ENCODE measurements at regions not wholly inside any gene's neighbourhood (a gene's known extent, or its start where the extent isn't known, plus 50 kb on each side); places are given as distances from the start of the nearest gene placed in this dataset.
"Not testable (repeated sequence)": the region's sequence is repeated elsewhere in the genome, so short reads cannot be mapped to it uniquely, and the experiment has no call there.

DNA sequence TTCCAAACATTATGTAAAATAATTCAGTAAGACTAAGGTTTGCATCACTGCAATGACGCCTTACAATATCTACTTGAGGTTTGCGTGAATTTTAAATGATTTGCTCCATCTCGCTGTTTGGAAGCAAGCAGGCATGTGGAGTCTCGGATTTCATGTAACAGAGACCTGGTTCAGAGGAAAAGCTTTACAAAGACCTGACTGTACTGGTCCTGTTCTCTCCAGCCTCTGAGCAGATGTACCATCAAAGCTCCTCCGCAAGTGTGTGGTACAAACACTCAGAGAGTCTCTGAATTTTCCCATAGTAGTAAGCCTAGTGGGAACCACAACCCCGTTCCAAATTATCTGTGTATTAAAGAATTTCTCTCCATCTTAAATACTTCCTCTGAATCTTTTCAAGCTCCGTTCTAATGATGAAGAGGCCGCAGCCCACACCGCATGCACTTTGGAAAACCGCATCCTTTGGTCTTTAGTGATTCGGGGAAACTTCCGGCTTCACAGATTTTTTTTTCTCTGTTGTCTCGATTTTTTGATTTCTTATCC lies 728.1 kb upstream of the SOX11 start:
- DNase-seq (ENCODE audit: missing footprints), result no peak
- no peak for ATAC-seq
- intact Hi-C loops (cut with DNase I), result no loop called here

DNA sequence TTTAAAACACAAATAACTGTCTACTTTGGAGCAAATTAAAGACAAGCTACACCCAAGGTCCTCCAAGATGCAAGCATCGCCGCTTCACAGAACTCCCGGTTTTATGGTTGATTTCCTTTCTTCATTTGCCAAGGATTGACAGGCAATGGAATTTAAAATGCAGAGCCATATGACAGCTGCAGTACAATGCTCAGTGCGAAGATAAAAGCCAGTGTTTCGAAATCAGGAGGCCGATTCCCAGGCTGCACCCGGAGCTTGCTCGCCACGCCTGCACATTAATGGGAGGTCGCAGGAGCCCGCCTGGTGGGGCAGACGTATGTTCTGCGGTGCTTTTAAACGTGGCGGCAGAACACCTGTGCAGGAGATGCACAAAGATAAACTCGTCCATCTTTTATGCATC lies 727.6 kb upstream of the SOX11 start:
- no peak for DNase-seq (ENCODE audit: missing footprints)
- intact Hi-C loops (cut with DNase I), result no loop called here
- no peak for ATAC-seq

DNA sequence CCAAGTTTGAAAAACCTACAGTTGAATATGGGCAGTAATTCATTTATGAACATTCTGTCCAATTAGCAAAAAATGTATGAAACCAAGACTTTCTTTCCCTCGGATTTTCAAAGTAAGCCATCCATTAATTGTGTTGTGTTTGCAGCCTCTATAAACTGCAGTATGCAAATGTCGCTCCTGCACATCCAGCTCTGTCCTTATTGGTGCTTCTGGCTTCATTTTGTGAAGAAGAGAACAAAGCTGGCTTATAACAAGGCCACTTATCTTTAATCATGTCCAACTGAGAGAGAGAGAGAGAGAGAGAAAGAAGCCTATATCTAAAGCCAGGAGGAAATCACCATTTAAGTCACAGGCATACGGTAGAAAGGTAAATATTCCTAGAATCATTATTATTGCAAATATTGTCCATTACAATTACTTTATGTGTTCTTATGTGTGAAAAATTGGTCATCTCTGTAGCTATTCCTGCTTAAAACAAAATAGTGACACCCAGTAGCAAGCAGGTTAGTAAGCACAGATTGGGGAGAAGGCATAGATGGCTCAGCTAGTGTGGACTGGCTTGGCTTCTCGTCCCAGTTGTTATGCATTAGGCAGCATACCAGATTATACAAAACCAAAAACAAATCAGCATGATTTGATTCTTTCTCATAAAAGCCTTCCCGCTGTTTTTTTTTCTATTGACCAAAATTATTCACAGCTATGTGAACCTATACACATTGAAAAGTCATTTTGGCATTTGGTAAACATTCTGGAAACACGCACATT lies 726.4 kb upstream of the SOX11 start:
- intact Hi-C loops (cut with DNase I), result no loop called here
- no peak for DNase-seq (ENCODE audit: missing footprints)
- ATAC-seq, result no peak

DNA sequence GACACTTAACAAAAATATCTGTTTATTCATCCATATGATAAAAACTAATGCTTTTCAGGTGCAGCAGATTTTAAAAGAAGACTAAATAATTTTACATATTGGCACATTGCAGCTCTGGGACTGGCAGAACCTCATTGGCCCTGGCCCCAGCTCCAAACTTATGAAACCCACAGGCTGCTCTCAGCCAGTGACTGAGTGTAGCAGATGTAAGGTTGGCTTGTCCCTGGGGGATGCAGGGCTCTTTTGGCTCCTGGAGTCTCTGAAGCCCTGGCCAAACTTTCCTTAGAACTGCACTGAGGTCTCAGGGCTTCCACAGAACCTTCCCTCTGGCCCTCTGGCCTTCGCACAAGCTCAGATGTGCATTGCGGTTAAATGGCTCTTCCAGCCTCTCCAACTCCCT lies 725.0 kb upstream of the SOX11 start:
- ATAC-seq, result no peak
- intact Hi-C loops (cut with DNase I), result no loop called here
- no peak for DNase-seq (ENCODE audit: missing footprints)

DNA sequence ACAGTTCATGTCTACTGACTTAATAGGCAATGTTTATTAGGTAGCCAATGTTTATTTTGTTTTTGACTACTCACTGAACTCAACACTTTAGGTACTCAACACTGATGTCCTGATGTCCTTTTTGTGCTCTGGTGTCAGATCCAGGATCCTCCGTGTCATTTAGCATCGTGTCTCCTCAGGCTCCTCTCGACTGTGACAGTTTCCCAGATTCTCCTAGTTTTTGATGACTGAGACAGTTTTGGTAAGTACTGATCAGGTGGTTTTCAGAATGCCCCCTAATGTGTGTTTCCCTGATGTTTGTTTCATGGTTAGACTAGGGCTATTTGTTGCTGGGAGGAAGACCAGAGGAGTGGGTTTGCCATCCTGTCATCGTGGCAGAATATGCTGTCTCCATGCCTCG lies 719.7 kb upstream of the SOX11 start:
- DNase-seq (ENCODE audit: missing footprints) (no peak), ATAC-seq (no peak)
- intact Hi-C loops (cut with DNase I), result no loop called here

DNA sequence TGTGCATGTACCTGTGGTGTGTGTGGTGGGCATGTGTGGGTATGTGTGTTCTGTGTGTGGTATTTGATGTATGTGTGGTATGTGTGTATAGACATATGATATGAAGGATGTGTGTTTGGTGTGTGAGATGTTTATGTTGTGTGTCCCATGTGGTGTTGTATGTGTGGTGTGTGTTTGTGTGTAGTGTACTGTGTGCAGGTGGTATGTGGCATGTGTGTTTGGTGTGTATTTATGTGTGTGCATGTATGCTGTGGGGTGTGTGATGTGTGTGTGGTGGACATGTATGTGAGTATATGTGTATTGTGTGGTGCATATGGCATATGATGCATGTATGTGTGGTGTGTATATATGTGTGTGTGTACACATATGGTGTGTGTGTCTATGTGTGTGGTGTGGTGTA lies 718.8 kb upstream of the SOX11 start:
- intact Hi-C loops (cut with DNase I), result no loop called here
- ATAC-seq (no peak), DNase-seq (ENCODE audit: missing footprints) (no peak)

DNA sequence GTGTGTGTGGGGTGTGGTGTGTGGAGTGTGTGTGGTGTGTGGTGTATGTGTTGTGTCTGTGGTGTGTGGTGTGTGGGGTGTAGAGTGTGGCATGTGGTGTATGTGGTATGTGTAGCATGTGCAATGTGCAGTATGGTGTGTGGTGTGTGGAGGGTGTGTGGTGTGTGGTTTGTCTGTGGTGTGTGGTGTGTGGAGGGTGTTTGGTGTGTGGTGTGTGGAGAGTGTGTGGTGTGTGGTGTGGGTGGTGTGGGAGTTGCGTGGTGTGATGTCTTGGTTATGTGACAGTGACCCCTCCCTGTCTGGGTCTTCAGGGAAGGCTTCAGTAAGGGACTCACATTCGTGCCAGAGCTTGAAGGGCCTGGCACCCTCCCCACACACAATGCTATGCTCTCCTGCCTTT lies 718.2 kb upstream of the SOX11 start:
- ATAC-seq (no peak), DNase-seq (ENCODE audit: missing footprints) (no peak)
- intact Hi-C loops (cut with DNase I), result no loop called here

DNA sequence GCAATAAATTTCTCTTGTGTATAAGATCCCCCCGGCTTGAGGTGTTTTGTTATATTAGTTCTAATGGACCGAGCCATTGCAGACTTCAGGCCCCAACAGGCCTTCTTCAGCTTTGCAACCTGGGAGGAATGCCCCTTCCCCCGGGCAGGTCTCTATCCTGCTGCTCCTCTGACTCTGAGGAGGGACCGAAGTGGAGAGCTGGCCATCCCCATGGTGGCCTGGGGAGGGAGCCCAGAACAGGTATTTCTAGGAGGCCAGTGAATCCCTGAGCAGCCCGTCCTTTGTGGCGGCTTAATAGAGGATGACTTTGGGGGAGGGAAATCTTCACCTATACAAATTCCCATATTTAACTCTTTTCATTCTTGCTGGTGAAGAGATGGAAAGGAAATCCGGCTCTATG lies 715.8 kb upstream of the SOX11 start:
- DNase-seq (ENCODE audit: missing footprints) (no peak), ATAC-seq (no peak)
- intact Hi-C loops (cut with DNase I), result no loop called here

DNA sequence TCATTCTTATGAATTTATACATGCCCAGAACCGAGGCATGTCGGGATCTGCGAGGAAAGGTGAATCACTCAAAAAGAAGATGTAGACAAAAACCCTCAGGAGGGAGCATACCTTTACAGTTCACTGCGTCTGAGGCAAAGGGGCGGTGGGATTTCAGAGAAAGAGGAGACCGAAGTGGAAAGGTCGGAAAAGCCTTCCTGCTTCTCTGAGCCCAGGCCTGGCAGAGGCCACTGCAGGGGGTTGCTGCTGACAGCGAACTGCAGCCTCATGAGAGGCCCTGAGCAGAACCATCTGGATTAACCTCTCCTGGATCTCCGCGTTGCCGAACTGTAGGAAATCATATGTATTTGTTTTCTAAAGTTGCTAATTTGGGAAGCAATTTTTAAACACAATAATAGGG lies 713.1 kb upstream of the SOX11 start:
- intact Hi-C loops (cut with DNase I), result no loop called here
- no peak for ATAC-seq
- DNase-seq (ENCODE audit: missing footprints), result no peak

DNA sequence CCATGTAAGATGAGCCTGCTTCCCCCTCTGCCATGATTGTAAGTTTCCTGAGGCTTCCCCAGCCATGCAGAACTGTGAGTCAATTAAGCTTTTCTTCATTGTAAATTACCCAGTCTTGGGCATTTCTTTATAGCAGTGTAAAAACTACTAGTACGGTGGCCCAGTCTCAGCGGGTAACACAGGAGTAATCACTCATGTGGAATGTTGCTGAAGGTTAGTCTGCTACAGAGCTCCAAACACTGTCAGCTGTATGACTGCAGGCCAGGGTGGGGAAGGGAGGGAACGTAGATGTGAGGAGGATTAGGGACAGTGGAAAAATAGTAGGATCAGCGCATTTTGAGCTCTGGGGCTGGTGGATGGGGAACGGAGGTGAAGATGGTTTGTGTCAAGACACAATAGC lies 711.2 kb upstream of the SOX11 start:
- intact Hi-C loops (cut with DNase I), result no loop called here
- no peak for ATAC-seq
- no peak for DNase-seq (ENCODE audit: missing footprints)

DNA sequence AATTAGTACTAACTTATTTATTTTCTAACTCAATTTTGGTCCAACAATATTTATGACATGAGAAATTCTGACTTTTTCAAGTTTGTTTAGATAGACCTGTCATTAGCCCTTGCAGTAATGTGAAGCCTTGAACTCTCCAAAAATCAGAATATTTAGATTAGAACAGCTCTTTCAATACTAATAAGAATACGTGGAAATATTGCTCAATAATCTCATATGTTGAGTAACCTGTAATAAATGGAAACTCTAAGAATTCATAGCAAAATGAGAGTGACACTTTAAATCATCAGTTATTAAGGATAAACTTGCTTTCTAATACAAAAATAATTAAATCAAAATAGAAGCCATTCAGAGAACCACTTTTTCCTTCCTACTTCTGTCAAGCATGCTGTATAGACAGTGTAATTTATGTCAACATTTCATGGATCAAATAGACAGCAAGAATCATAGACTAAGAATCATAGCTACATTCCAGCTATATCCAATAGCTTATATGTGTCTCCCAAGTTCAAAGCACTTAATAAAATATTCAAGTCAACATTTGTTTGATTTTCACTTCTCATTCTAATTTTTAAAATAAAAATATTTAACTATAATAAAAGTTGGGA lies 710.3 kb upstream of the SOX11 start:
- DNase-seq (ENCODE audit: missing footprints) (no peak), ATAC-seq (no peak)
- intact Hi-C loops (cut with DNase I), result no loop called here

DNA sequence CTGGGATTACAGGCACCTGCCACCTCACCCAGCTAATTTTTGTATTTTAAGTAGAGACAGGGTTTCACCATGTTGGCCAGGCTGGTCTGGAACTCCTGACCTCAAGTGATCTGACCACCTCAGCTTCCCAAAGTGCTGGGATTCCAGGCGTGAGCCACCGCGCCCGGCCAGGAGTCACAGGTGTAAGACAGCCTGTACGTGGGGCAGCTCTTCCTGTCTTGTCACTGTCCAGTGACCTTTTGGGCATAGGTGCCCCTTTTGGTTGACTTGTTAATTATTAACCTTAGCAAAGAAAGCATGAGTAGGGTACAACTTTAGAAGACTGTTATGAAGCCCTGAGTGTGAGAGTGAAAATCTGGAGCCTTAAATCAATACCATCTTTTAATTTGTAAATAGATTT lies 703.7 kb upstream of the SOX11 start:
- ATAC-seq; intact Hi-C loops (cut with DNase I); DNase-seq (ENCODE audit: missing footprints): not testable (repeated sequence)

DNA sequence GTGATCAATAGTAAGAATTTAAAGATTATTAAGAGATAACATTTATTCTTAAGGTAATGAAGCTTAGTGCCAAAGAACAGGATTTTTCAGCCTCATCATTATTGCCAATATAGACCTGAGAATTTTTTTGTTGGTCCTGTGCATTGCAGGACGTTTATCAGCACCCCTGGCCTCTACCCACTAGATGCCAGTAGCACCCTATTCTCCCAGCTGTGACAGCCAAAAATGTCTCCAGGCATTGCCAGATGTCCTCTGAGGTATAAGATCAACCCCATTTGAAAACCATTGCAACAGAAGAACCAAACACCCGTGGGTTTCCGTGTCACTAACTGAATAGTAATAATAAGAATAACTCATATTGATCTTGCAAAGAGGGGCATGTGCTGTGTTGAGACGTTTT lies 700.0 kb upstream of the SOX11 start:
- intact Hi-C loops (cut with DNase I), result no loop called here
- no peak for ATAC-seq
- no peak for DNase-seq (ENCODE audit: missing footprints)

DNA sequence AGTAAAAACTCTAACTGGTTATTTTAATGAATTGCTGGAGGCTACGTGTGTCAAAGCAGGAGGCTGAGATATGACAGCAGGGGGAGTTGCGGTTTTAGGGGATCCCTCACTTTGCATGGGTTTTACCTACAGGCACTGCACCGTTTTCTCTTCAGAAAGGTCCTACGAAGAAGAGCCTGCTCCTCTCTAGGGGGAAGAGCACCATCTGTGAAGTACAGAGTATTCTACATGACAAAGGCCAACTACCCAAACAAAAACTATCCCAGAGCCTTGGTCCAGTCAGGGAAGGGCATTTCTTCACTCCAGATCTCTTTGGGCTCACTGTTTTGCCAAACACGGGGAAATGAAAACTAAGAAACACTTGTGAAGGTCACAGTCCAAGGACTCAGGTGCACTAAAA lies 696.7 kb upstream of the SOX11 start:
- ATAC-seq (no peak), DNase-seq (ENCODE audit: missing footprints) (no peak)
- intact Hi-C loops (cut with DNase I), result no loop called here

DNA sequence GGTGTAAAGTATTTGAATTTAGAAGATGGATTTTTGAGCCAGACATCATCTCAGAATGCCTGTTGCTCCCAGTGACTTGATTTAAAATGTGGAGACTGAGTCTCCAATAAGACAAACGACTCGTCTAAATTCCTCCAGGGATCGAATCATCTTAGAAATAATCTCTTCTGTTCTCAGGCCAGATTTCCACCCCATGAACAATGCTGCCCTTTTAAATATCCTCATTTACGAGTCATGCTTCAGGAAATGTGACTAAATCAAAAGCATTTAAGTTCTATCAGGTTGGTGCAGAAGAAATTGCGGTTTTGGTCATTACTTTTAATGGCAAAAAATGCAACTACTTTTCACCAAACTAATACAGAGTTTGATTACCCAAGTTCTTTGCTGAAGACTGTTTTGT lies 684.6 kb upstream of the SOX11 start:
- no peak for ATAC-seq
- intact Hi-C loops (cut with DNase I), result no loop called here
- no peak for DNase-seq (ENCODE audit: missing footprints)

DNA sequence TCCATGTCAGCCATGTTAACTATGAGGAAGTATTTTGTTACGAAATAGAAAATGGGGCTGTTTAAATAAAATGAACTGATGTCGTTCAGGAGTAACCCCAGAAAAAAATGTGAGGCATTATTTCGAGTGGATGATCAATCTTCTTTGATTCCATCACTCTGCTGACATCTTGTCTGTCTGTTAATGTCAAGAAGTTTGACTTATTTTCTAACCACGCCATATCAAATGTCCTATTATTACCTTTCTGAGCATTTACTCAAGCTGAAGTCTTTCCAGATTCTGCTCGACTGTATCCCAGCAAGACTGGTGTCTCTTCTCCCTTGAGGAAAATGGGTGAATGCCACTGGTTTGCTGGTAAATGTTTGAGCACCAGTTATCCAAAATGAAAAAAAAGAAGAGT lies 672.9 kb upstream of the SOX11 start:
- ATAC-seq (no peak), DNase-seq (ENCODE audit: missing footprints) (no peak)
- intact Hi-C loops (cut with DNase I), result no loop called here

DNA sequence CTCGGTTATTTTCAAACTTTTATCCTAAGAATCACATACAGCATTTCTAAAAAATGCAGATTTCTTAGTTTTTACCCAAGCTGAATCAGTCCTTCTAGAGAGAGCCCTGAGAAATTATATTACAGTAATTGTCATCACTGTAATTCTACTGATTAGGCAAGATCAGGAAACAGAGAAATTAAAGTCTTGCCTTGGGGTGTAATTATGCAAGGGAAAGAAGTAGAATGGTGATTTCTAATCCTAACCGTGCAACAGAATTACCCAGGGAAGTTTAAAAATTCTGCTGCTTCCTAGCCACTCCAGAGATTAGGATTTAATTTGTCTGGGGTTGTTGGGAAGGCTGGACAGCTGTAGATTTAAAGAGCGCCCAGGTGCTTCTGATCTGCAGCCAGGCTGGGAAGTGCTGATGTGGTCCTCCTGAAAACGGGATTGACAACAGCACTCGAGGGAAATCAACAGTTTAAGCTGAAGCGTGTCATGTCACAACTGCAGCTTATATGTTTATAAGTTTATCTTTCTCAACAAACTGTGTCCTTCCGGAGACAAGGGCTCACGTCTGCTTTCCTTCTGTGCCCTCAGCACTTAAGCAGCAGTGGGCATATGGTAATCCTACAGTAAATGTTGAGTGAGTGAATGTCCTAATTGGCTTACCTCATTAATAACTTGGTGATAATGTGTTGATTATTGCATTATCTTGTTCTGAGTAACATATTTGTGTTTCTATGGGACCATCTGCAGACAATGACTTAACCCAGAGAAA lies 671.9 kb upstream of the SOX11 start:
- DNase-seq (ENCODE audit: missing footprints), result no peak
- no peak for ATAC-seq
- intact Hi-C loops (cut with DNase I), result no loop called here

DNA sequence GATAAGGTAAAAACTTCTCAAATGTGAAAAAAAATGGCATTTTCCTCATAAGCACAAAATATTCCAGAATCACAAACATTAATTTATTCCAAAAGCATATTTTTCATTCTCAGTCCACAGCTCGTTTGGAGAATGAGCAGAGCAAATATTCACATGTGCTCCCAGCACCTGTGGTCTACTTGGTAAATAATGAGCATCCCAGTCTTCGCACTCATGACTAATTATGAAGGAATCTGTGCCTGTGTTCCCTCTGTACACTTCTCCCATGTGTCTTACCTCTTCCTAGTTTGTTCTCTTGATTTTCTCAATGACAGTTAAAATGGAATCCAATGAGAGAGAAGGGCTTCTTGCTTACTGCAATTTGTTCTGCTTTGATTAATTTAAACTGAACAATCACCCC lies 671.0 kb upstream of the SOX11 start:
- intact Hi-C loops (cut with DNase I), result no loop called here
- DNase-seq (ENCODE audit: missing footprints) (no peak), ATAC-seq (no peak)

DNA sequence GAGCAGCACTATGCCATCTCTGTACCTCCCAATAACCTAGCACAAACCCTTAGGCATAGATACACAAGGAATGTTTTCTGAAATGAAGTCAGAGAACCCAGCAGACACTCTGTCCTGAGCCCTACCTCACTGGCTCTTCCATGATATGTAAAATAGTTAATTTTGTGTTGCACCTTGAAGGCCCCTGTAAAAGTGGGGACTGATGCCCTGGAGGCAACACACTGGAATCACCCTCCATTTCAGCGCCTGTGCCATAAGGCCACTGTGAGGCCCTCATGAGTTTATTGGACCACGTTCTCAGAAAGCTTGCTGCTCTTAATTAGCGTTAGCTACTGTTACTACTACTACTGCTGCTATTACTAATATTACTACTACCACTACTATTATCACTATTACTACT lies 670.1 kb upstream of the SOX11 start:
- no peak for ATAC-seq
- intact Hi-C loops (cut with DNase I), result no loop called here

More for the DNA sequence above, 670.1 kb upstream of the SOX11 start:
- no peak for DNase-seq (ENCODE audit: missing footprints)
